DMS79 treated with DMSO at 0.1 percent for 48 hours (cell line): ENCODE measurements at regions not wholly inside any gene's neighbourhood (a gene's known extent, or its start where the extent isn't known, plus 50 kb on each side); places are given as distances from the start of the nearest gene placed in this dataset.

ENCODE experiments used
- DNase-seq: peaks from one replicate; lab custom pipeline; 2025; lab: John Stamatoyannopoulos, UW

DNA sequence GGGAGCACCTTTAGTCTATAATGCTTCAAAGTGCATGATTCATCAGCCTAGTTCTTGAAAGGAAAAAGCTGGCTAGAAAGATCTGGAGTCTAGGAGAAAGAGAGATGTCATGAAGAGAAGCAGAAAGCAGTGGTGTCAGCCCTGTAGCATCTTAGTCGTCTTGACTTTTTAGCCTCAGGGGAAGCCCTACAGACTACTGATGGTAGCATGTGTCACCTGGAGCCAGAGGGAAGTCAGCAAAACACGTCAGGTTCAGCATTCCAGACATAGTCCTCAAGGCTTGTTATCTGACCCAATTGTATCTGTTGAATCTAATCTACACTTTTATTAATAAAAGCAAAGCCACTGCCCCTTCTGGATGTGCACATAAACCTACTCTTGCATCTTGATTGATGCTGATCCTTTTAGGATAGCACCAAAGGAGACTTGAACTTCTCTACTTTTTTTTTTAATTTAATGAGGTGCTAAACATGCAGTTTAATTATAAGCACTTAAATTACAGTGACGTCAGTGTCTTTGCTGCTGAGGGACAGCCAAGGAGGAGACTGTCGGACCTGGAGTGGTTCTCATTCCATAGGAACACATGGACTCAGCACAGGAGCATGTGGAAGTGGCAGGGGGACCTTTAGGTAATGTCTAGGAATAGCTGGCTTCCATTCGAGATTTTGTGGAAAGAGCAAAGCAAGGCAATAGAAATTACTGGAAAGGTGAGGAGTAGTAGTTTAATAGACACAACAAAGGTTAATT lies 525.5 kb upstream of the SGCG start:
- DNase-seq: no peak

DNA sequence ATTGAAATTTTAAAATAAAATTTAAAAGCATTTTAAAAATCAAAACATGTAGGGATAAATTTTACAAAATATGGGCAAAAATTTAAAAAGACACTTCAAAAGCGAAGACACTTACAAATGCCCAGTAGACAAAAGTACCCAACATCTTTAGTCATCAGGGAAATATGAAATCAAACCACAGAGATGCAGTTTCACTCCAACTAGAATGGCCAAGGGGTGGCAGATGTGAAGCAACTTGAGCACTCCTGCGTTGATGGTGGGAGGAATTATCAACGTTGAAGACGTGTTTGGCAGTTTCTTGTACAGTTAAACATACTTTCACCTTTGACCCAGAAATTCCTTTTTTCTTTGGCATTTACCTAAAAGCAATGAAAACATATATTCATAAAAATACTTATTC lies 518.0 kb upstream of the SGCG start:
- DNase-seq: no peak

DNA sequence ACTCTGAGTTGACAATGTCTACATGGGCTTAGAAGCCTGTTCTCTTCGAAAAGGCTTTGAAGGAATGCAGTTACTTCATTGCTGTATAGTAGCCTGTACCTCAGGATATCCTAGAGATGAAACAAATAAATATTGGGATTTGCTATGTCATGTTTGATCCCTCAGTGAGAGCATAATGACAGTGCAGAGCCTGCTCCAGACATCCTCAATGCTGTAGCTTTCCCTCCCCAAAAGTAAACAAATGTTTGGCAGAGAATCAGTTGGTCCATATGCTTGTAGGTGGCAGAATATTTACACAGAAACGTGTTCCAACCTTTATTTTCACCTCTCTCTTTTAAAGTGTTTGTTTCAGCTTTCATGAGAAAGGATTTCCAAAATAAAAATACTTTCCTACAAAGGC lies 515.3 kb upstream of the SGCG start:
- DNase-seq: no peak

DNA sequence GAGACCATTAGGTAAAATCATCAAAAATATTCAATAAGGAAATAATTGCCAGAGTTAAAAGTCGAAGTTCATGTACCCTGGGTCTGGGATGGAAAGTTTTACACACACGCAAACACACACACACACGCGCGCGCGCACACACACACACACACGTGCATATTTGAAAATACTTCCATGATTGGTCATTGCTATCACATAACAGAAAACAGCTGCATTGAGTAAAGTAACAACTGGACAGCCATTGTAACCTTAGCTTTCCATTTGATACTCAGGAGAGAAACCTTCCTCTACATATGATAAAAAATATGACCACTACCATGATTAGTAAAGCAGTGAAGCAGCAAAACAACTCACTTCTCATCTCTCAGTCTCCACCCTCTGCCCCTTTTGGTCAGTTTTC lies 490.0 kb upstream of the SGCG start:
- DNase-seq: no peak

DNA sequence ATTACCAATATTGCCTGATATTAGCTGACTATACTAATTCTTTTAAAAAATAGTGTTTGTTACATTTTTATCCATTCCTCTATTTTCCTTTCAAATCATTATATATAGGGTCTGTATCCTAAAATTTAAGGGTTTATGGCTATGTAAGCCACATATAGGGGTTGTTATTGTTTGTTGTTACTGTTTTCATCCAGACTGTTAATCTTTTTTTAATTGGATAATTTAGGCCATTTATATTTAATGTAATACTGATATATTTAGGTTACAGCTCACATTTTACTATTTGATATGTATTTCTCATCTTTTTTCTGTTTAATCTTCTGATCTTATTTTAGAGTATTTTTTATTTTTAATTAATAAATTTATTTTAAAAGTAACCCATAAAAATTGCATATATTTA lies 487.1 kb upstream of the SGCG start:
- no peak for DNase-seq

DNA sequence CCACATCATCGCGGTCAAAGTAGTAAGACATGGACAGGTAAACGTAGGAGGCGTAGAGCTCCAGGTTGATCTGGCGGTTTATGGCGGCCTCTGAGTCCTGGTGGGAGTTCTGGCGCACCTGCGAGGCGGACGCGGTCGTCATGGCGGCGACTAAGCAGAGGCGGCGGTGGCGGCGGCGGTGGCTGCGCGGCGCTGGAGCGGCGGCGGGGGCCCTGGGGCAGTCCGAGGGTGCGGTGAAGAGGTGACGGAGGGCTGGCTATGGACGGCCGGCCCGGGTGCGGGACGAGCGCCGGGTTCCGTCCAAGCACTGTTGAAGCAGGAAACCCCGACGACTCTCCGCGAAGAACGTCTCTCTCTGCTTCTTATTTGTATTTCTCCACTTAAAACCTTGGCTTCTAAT lies 484.3 kb upstream of the SGCG start:
- no peak for DNase-seq

DNA sequence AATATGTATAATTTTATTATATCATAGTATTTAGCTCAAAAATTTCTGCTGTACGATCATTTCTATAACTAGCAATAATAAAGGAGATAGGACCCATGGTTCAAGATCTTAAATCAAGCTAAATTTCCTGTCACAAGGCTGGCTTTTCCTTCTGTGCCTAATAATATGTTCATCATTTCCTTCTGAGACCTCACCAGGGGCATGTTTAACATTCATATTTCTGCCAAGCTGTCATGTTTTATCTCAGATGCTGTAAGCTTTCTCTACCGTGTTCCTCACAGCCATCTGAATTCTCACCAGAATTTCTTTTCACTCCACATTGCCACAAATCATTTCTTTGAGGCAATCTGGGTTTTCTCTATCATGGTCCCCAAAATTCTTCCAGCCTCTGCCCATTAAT lies 482.3 kb upstream of the SGCG start:
- DNase-seq: no peak

DNA sequence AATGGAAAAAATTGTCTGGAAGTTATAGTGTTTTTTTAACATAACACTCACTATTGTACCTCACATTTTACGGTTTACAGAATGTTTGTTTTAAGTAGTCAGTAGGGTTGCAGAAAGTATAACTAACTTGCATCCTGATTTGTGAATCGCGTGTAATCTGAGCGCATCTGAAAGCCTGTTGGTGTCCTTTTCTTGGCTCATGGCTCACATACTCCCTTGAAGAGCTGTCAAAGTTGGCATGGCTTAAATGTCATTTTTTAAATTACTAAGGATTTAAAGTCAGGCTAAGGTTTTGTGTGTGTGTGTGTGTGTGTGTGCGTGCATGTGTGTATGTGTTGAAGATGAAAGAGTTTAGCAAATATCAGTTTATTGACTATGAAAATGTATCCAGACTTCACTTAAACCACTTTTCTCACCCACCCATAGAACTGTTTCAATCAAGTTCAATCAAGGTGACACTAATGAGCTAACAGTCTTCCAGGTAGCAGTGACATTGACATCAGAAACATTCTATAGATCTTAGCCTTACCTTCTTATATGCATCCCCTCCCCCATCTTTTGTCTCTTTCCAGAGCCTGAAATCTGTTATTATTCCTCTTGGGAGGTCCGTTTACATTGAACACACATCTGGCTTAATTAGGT lies 480.4 kb upstream of the SGCG start:
- DNase-seq: no peak

DNA sequence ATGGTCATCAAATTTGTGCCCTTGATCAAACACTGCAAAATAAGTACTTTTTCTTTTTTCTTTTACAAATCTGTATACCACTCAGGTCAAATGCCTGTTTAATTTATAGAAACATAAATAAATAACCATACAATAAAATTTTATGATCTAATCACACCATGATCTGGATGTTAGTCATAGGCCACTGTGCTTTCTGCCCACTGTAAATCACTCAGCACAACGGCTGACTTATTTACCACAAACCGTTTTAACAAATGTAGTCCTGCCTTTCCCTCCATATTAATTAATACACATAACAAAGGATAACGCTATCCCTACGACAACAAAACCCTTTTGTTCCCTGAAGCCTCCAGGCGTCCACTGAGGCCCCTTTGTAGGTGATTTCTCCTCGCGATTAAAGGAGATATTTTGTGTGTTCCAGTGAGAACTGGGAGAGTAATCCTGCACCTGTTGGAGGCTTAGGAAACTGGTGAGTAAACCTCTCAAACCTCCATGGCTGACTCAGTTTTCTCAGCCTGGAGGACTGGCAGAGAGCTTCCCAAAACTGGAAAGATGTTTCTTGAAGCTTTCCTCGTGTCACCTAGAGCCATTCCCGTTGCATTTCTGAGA lies 477.1 kb upstream of the SGCG start:
- DNase-seq: no peak

DNA sequence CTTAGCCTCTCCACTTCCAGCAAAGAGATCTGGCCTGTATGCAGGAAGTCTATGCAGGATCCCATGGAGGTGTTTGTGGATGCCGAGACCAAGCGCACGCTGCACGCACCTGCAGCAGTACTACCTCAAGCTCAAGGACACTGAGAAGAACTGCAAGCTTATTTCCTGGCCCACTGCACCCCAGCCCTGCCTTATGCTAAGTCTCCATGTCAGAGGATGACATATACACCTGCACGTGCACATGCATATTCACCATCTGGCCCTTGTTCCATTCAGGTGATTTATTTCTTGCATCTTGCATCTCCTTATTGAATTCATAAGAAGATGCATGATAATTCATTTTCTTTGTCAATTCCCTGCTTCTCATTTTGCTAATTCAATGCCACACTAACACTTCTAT lies 472.8 kb upstream of the SGCG start:
- no peak for DNase-seq

DNA sequence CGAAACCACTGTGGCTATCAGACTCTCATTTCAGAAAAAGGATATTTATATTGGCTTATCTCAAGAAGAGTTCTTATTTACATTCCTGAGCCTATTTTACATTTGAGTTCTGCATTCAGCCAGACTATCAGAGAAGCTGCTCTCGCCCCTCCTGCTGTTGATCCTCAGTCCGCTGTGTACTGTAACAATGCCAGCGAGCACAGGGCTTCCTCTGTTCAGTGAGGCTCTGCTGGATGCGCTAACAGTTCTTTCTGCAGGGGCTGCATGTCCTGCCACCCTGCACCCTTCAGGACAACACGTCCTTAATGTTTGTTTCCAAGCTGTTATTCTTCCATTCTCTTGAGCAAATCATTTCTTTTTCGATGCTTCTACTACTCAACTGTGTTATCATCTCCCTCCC lies 463.7 kb upstream of the SGCG start:
- no peak for DNase-seq

DNA sequence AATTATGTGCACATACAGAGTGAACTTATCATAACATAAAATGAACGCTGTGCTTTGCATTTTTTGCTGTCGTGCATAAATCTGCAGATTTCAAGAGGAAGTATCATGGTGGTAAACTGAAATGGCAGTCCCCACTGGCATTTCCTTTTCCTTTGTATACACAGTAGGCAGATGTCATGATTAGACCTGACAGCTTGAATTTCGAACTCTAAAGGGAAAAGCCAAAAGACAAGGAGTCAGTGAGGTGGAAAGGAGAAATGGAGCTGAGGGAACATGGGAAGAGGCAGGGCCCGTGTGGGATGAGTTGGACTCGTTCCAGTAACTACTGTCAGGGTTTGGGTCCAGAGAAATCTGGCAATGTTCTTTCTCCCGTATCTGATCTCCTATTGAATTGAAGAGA lies 454.1 kb upstream of the SGCG start:
- DNase-seq: no peak

DNA sequence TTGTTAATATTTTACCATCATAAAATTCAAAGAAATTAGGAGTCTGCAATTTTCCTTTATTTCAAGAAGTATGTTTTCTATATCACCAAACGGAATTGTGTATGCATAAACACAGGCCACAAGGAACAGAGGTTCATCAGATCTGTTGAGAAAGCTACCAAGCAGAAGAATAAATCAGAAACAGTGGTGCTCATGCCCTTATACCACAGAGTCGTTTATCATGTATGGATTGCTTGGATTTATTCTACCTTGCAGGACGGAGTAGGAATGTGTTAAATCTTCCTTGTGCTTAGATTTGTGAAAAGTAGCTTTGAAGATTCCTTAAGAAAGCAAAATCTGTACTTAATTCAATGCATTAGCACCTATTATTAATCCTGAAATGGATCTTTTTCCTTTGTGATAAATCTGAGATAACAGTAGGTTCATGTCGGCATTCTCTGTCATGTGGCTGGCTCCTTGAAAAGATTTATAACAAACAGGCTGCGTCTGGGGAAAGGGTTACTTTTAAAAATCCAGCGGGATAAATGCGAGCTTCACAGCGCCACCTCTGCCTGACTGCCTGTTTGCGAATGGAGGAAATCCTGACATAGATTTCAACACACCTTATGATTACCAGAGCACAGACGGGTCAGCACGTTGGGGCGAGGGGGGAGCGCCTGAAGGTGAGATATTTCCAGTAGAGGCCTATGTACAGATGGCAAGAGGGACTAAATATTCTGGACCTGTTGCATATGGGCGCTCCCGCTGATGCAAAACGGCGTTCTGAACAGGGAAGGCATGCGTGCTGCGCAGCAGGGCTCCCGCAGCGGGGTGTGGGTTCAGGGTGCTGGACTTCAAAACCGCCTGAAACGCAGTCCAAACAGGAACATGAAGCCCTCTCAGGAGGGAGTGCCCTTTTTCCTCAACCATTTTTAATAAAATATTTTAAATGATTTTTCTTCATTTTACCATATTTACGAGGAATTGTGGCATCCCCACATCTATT lies 445.5 kb upstream of the SGCG start:
- no peak for DNase-seq

DNA sequence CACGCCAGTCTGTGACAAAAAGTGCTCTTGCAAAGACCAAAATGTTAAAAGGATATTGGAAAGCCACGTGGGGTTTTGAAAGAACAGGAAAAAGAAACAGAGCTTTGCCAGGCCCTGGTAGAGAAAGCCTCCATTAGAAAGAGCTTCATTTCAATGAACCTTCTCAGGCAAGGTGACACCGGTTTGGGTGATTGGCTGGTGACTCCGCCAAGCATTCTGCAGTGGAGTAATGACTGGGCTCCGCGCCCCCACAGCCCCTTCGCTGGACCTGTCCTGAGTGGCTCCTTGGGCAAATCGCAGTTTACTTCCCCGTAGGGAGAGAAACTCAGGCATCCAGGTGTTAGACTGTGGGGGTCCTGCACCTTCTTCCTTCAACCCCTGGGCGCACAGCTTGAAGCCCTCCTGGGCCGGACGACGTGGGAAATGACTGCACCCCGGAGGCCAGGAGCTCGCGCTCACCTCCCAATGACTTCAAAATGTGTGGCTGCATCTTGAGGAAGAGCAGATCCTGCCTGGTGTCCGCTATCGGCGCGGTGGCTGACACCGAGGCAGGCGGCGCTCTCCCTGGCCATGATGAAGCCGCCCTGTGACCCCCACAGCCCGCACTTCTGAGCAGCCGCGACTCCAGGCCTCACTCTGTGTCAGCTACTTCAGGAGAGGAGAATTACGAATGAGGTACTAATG lies 444.6 kb upstream of the SGCG start:
- DNase-seq: no peak

DNA sequence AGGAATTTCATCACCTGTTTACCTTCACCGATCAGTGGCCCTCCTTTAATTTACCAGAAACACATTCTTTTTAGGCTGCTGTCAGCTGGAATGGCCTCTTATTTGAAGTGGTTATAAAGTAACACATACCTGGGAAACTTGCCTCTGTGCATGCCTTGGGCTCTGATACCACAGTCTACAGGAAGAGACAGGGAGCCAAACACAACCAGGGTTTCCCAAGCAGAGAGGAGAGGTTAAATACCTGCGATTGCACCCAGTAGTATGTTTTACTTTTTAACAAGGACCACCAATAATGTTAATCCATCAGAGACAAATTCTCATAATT lies 444.0 kb upstream of the SGCG start:
- no peak for DNase-seq

DNA sequence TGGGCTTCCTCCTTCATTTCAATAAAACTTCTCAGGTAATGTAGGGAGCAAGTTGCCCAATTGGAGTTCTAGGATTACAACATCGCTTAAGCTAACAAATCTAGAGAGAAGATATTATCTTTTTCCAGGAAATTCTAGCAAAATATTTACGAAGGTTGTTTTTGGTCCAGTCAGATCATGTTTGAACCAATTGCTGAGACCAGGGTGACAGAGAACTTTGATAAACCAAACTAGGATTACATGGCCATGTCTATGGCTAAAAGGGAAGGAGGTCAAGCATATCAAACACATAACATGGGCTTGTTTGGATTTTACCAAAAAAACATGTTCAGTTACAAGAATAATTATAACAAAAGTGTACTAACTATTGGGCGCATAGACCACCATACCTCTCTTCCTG lies 442.4 kb upstream of the SGCG start:
- no peak for DNase-seq

DNA sequence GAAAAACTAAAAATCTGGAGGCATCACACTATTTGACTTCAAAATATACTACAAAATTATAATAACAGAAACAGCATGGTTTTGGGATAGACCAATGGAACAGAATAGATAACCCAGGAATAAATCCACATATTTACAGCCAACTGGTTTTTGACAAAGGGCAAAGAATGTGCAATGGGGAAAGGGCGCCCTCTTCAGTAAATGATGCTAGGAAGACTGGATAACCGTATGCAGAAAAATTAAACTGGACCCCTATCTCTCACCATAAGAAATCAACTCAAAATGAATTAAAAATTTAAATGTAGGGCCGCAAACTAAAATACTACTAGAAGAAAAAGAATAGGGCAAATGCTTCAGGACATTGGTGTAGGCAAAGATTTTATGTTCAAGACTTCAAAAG lies 440.5 kb upstream of the SGCG start:
- no peak for DNase-seq

DNA sequence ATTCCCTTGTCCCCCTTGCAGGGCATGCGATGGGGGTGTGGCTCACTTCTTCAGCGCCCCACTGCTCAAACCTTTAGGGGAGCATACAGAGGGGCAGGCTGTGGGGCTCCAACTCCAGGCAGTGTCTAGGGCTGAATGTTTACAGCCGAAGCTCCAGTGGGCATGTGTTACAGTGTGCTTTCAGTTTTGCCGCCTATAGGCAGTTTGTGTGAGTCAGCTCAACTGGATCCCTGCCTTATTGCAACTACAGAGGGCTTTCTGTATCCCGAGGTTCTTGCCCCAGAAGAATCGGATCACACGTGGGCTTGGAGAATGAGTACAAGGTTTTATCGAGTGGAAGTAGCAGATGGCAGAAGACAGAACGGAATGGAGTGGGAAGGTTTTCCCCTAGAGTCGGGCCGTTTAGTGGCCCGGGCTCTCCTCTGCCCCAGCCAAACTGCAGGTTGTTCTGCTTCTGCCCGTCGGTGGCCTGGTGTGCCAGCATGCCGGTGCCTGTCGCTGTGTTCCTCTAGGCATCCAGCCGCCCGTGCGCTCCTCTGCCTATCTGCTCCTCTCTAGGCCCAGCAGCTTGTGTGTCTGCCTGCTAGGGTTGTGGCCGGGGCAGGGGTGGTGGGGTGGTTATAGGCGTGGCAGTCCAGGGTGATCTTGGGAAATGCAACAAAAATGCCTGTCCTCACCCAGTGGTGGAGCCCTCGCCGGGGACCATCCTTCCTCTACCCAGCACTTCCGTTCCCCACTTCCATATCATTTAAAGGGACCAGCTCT lies 435.9 kb upstream of the SGCG start:
- no peak for DNase-seq

DNA sequence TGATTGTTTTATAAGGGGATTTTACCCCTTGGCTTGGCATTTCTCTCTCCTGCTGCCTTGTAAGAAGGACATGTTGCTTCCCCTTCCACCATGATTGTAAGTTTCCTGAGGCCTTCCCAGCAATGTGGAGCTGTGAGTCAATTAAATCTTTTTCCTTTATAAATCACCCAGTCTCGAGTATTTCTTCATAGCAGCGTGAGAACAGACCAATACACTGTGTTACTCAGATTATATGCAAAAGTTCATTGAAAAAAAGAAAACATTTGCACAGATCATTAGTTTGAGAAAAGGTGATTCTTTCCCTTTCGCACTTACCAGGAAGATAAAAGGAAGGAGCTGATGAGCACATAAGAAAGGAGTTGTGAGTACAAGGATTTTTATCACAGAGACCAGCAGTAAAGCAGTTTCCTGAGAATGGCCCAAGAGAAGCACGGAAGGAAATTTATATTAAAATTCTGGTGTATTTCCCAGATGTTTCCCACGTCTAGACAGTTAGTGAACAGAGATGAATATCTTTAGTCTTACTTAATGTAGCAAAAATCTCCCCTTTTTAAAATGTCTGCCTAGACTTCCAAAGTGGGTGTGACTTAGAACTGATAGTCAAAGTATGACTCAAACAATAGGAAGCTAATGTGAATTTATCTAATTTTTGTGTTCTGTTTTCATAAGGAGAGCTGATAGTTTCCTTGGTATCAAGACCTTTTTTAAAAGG lies 431.8 kb upstream of the SGCG start:
- DNase-seq: no peak

DNA sequence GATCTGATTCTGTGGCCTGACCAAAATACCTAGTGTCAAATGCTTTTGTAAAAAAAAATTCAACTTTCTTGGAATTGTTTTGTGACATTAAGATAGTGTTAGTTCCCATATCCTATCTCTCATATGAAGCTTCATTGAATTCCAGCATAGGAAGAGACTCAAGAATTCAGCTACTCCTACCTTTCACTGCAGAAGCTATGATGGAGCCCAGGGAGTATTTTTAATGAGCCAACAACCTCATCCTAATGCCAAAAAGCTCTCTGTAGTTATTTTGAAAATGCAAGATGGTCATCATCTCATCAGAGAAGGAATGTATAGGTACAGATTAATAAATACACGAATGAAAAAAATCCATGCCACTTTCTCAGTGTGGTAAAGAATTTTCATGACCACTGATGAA lies 431.2 kb upstream of the SGCG start:
- no peak for DNase-seq
